Panc1 (cell line): ENCODE measurements at regions not wholly inside any gene's neighbourhood (a gene's known extent, or its start where the extent isn't known, plus 50 kb on each side); places are given as distances from the start of the nearest gene placed in this dataset.

Experiments
- ATAC-seq: fragments of 200-7000 bp; cut with Tn5 transposase; 2 replicates; pipeline ENCODE4 v1.9.1; 2020; ENCODE audit warnings: mild to moderate bottlenecking, moderate library complexity
- BruUV-seq: library from RNA; stranded (reverse); fragments of 400-500 nt; replicated peaks from 2 replicates; lab custom pipeline; 2021; lab: Mats Ljungman, UMichigan
- CTCF ChIA-PET: fragments of 300-600 bp; sonication (Branson Sonifier 250); formaldehyde crosslinking; loops from one replicate; lab custom pipeline; 2022; ENCODE audit warnings: antibody characterized with exemption; lab: Charles Lee
- POLR2A ChIA-PET: fragments of 300-600 bp; sonication (Branson Sonifier 250); formaldehyde crosslinking; loops from one replicate; lab custom pipeline; 2022; ENCODE audit warnings: antibody characterized with exemption; lab: Charles Lee
- DNase-seq: peaks from one replicate; pipeline ENCODE4 v3.0.0-alpha.2; 2010; ENCODE audit warnings: low read depth, low spot score
- H3K27ac ChIP-seq: 2 replicates; pipeline ENCODE4 v1.5.1; 2011; ENCODE audit warnings: mild to moderate bottlenecking, low read length, inconsistent platforms
- H3K27me3 ChIP-seq: fragments of 200-500 bp; sonication (Bioruptor generic); 2 replicates; pipeline ENCODE4 v1.6.0; 2014; ENCODE audit warnings: low read length, inconsistent platforms; ENCODE audit not compliant: control insufficient read depth, insufficient read depth
- H3K36me3 ChIP-seq: fragments of 200-500 bp; sonication (Bioruptor generic); 2 replicates; pipeline ENCODE4 v1.5.1; 2014; ENCODE audit warnings: inconsistent platforms, mild to moderate bottlenecking, low read length, moderate library complexity; ENCODE audit not compliant: control insufficient read depth, insufficient read depth
- H3K4me1 ChIP-seq: 2 replicates; pipeline ENCODE4 v1.5.1; 2011; ENCODE audit warnings: inconsistent platforms, mild to moderate bottlenecking, low read length, moderate library complexity; ENCODE audit not compliant: control insufficient read depth, insufficient read depth
- H3K4me3 ChIP-seq, 2 experiments: 2 replicates each; pipeline ENCODE4 v1.5.1; 2011 to 2012; ENCODE audit warnings: low read depth in 2 of 2, low read length in 2 of 2, mild to moderate bottlenecking in 2 of 2, inconsistent platforms in 1 of 2, moderate library complexity in 1 of 2
- H3K9me3 ChIP-seq: fragments of 200-500 bp; sonication (Bioruptor generic); 2 replicates; pipeline ENCODE4 v1.5.1; 2014; ENCODE audit warnings: low read depth, mild to moderate bottlenecking, inconsistent platforms, low read length, moderate library complexity; ENCODE audit not compliant: control insufficient read depth, insufficient read depth
- CTCF ChIP-seq: fragments of 450-650 bp; IDR thresholded peaks from 2 replicates; pipeline ENCODE4 v1.5.1; 2017; ENCODE audit warnings: mild to moderate bottlenecking
- POLR2AphosphoS5 ChIP-seq: IDR thresholded peaks from 2 replicates; pipeline ENCODE4 v1.6.1; 2012; ENCODE audit warnings: mild to moderate bottlenecking, low read depth, low read length, moderate library complexity
- REST ChIP-seq, 2 experiments: IDR thresholded peaks; 2 replicates each; pipeline ENCODE4 v1.6.1; 2011 to 2012; ENCODE audit warnings: low read depth in 2 of 2, control low read depth in 1 of 2, low read length in 1 of 2, mild to moderate bottlenecking in 1 of 2, moderate library complexity in 1 of 2; ENCODE audit not compliant: insufficient read depth in 1 of 2
- SIN3A ChIP-seq: IDR thresholded peaks from 2 replicates; pipeline ENCODE4 v1.6.1; 2012; ENCODE audit warnings: low read depth, mild to moderate bottlenecking, low read length, moderate library complexity, borderline replicate concordance; ENCODE audit not compliant: insufficient read depth
- TCF7L2 ChIP-seq: IDR thresholded peaks from 2 replicates; pipeline ENCODE4 v1.6.1; 2011; ENCODE audit warnings: mild to moderate bottlenecking, low read depth, low read length, inconsistent platforms
- in situ Hi-C: cut with HindIII; loops from 2 replicates; pipeline ENCODE4 v1.10.0; 2016; ENCODE audit warnings: low sequenced_read_pairs, low pct_unique_long_range_greater_than_20kb
- intact Hi-C: fragments of 100-400 bp; cut with micrococcal nuclease; formaldehyde crosslinking; loops from one replicate; pipeline ENCODE4 v1.10.0; 2022; ENCODE audit not compliant: unreplicated experiment

- no peak for DNase-seq
- Histone ChIP-seq H3K36me3 (no peaks in the 10 kb centered on the region), H3K27ac (no peak overlapping the region), H3K27me3 (no peaks in the 10 kb centered on the region), H3K4me3 (no peak overlapping the region), H3K4me1 (peaks cover 4% of the 10 kb centered on the region; the same call in 1 of the 2 replicates), H3K9me3 (no peaks in the 10 kb centered on the region)
- no TSS peak for BruUV-seq
- CTCF ChIA-PET, result interaction anchor here (1.0 kb wide), 1 partner anchor 162 kb away, joined by 3 read pairs; no protein-coding TSS in a partner anchor
- in situ Hi-C loops (no loop called here), intact Hi-C loops (no loop called here)
- POLR2A ChIA-PET, result no interaction called here
- no peak for ATAC-seq
- TF ChIP-seq CTCF, result no peak
- TF ChIP-seq POLR2AphosphoS5, result no peak
- no peak for TF ChIP-seq SIN3A
- TF ChIP-seq TCF7L2, result no peak
- no peak for TF ChIP-seq REST (IDR thresholded peaks at IDR 0.05; ENCODE audit: insufficient read depth in 1 of 2, low read depth in 2 of 2, low read length in 1 of 2)
These were observed 160.6 kb downstream of the ARRDC3 start for GRCh38 chr5:91222482-91222881.

GRCh38 chr5:91221917-91222316, 161.2 kb downstream of the ARRDC3 start:
- BruUV-seq, result no TSS peak
- in situ Hi-C loops (no loop called here), intact Hi-C loops (no loop called here)
- no peak for TF ChIP-seq SIN3A
- TF ChIP-seq TCF7L2, result no peak
- no peak for TF ChIP-seq CTCF
- no peak for TF ChIP-seq POLR2AphosphoS5
- ATAC-seq (no peak), DNase-seq (no peak)
- Histone ChIP-seq H3K4me3 (no peak overlapping the region), H3K36me3 (no peaks in the 10 kb centered on the region), H3K27me3 (no peaks in the 10 kb centered on the region), H3K9me3 (no peaks in the 10 kb centered on the region), H3K4me1 (peaks cover 4% of the 10 kb centered on the region; the same call in 1 of the 2 replicates), H3K27ac (no peak overlapping the region)
- ChIA-PET POLR2A (no interaction called here), CTCF (no interaction called here)
